Esophagus (tissue), 2 donors: ENCODE measurements at regions not wholly inside any gene's neighbourhood (a gene's known extent, or its start where the extent isn't known, plus 50 kb on each side); places are given as distances from the start of the nearest gene placed in this dataset.
"Not testable (repeated sequence)": the region's sequence is repeated elsewhere in the genome, so short reads cannot be mapped to it uniquely, and the experiment has no call there.

Experiments used
- H3K27ac ChIP-seq, 2 donors: one replicate each; pipeline ENCODE4 v1.5.1; 2013; ENCODE audit warnings: low read depth in 2 of 2, mild to moderate bottlenecking in 2 of 2, inconsistent platforms in 1 of 2, low read length in 1 of 2, moderate library complexity in 1 of 2
- H3K27me3 ChIP-seq, 2 donors: one replicate each; pipeline ENCODE4 v1.6.1; 2013; ENCODE audit warnings: low read length in 2 of 2, control low read depth in 1 of 2, mild to moderate bottlenecking in 1 of 2; ENCODE audit not compliant: insufficient read depth in 2 of 2, control insufficient read depth in 1 of 2
- H3K36me3 ChIP-seq, 2 donors: one replicate each; pipeline ENCODE4 v1.6.1; 2013; ENCODE audit warnings: low read length in 1 of 2; ENCODE audit not compliant: control insufficient read depth in 2 of 2, insufficient read depth in 2 of 2
- H3K4me1 ChIP-seq, 2 donors: one replicate each; pipeline ENCODE4 v1.6.1; 2013; ENCODE audit warnings: low read length in 1 of 2; ENCODE audit not compliant: control insufficient read depth in 2 of 2, insufficient read depth in 2 of 2
- H3K4me3 ChIP-seq, 2 donors: one replicate each; pipeline ENCODE4 v1.5.1; 2013; ENCODE audit warnings: low read length in 2 of 2, mild to moderate bottlenecking in 2 of 2, low read depth in 1 of 2, moderate library complexity in 1 of 2
- H3K9me3 ChIP-seq, 2 donors: one replicate each; pipeline ENCODE4 v1.6.1; 2013; ENCODE audit warnings: mild to moderate bottlenecking in 2 of 2, low read depth in 1 of 2, low read length in 1 of 2, moderate library complexity in 1 of 2; ENCODE audit not compliant: control insufficient read depth in 2 of 2, insufficient read depth in 1 of 2
- WGBS, 2 donors: extraction: QIAGEN DNeasy Blood & Tissue Kit; methylation state at CpG; one replicate each; pipeline ENCODE4 v1.1.7; 2013; 5-methylcytosine and 5-hydroxymethylcytosine counted together
- donor health status: healthy with polysubstance abuse.
- donor health status: Bipolar disorder and iron deficiency.

- Histone ChIP-seq H3K36me3 (no peaks in the 10 kb centered on the region), H3K4me3 (no peak overlapping the region), H3K9me3 (peaks cover 0 to 2% of the 10 kb centered on the region in 2 donors), H3K27ac (no peak overlapping the region), H3K4me1 (peaks cover 6 to 14% of the 10 kb centered on the region in 2 donors), H3K27me3 (no peaks in the 10 kb centered on the region)
- WGBS, 2 donors = 66 to 72% methylated on average over 17 of the region's 17 CpGs
Observed at GRCh38 chr6:167746390-167746907, 80.3 kb upstream of the AFDN start.

DNA sequence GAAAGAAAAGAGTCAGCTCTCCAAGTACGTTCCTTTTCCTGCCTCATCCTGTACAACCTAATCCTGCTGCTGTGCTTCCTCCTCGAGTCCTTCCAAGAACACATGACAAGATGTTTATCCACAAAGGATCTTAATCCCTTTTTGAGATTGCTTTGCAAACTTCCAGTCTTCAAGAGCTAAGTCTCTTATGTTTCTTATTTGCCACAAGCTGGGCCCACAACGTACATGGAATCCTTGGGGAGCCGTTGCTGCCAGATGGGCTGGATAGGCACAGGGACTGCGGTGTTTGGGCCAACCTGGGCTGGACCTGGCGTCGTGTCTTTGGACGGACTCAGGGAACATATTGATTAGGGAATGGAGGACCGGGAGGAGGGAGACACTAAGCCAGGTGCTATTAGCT, 79.7 kb upstream of the AFDN start:
- H3K4me1 ChIP-seq = peaks cover 7 to 17% of the 10 kb centered on the region in 2 donors
- 32 to 48% methylated on average over 9 of the region's 9 CpGs for WGBS, 2 donors
- H3K27me3 ChIP-seq = no peaks in the 10 kb centered on the region
- H3K4me3 ChIP-seq = no peak overlapping the region
- peaks cover 0 to 2% of the 10 kb centered on the region in 2 donors for H3K9me3 ChIP-seq
- H3K27ac ChIP-seq = no peak overlapping the region
- H3K36me3 ChIP-seq = no peaks in the 10 kb centered on the region

GRCh38 chr6:167747645-167748044, 79.1 kb upstream of the AFDN start:
- Histone ChIP-seq H3K4me3 (no peak overlapping the region), H3K36me3 (no peaks in the 10 kb centered on the region), H3K27me3 (no peaks in the 10 kb centered on the region), H3K9me3 (peaks cover 0 to 2% of the 10 kb centered on the region in 2 donors), H3K27ac (peak overlapping the region in 1 of 2 donors; percentile 26), H3K4me1 (peaks cover 7 to 17% of the 10 kb centered on the region in 2 donors)
- 83 to 85% methylated on average over 4 to 5 of the region's 5 CpGs for WGBS, 2 donors

GRCh38 chr6:167748046-167748445, 78.7 kb upstream of the AFDN start:
- H3K36me3 ChIP-seq = no peaks in the 10 kb centered on the region
- H3K4me3 ChIP-seq = no peak overlapping the region
- H3K4me1 ChIP-seq = peaks cover 7 to 17% of the 10 kb centered on the region in 2 donors
- H3K27ac ChIP-seq = peak overlapping the region in 1 of 2 donors; percentile 26
- peaks cover 0 to 2% of the 10 kb centered on the region in 2 donors for H3K9me3 ChIP-seq
- 66 to 72% methylated on average over 11 of the region's 11 CpGs for WGBS, 2 donors
- H3K27me3 ChIP-seq = no peaks in the 10 kb centered on the region

DNA sequence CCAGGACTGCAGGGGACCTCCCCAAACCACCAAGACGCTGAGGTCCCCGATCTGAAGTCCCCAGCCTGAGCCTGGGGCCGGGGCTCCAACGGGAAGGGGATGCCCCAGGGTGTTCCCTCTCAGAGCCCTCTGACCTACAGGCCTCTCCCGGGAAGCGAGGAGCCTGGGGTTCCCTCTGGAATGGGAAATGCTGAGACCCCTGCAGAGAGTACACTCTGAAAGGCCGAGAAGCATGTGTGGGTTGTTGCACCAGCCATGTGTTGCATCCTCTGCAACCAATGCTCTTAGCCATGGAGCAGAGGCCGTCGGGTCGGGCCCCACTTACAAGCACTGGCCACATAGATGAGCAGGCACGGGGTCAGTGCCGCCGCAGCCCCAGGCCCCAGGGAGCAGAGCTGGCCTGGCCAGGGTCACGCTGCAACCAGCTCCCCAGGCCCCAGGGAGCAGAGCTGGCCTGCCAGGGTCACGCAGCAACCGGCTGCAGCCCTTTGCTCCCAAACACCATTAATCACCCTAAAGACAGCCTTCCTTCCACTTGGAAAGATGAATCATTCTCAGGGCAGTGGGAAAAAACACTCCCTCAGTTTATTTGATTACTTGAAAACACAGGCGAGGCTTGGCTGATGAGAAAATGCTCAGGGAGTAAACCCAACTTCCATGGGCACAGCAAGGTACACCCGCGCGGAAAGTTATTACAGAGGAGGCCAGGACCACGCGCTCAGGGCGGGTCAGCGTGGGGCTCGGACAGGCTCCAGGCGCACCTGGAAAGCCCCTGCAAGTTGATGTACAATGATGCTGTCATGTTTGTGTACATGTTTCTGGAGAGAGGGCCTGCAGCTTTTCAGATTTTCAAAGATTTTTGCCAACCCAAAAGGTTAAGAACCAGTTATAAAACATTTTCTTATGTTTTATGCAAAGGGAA, 78.0 kb upstream of the AFDN start:
- Histone ChIP-seq H3K36me3 (no peaks in the 10 kb centered on the region), H3K4me3 (no peak overlapping the region), H3K4me1 (peaks cover 7 to 17% of the 10 kb centered on the region in 2 donors), H3K27ac (peak overlapping the region in 1 of 2 donors; percentile 47), H3K9me3 (peaks cover 0 to 2% of the 10 kb centered on the region in 2 donors), H3K27me3 (no peaks in the 10 kb centered on the region)
- WGBS, 2 donors = 76 to 79% methylated on average over 26 of the region's 26 CpGs

GRCh38 chr6:167750956-167751358, 75.8 kb upstream of the AFDN start:
- H3K36me3 ChIP-seq = no peaks in the 10 kb centered on the region
- H3K4me1 ChIP-seq = peaks cover 7 to 17% of the 10 kb centered on the region in 2 donors
- peak overlapping the region; percentile 38 to 42 for H3K4me3 ChIP-seq
- H3K9me3 ChIP-seq = no peaks in the 10 kb centered on the region
- peak overlapping the region; percentile 71 to 92 for H3K27ac ChIP-seq
- WGBS, 2 donors = 41 to 43% methylated on average over 4 of the region's 4 CpGs
- no peaks in the 10 kb centered on the region for H3K27me3 ChIP-seq

DNA sequence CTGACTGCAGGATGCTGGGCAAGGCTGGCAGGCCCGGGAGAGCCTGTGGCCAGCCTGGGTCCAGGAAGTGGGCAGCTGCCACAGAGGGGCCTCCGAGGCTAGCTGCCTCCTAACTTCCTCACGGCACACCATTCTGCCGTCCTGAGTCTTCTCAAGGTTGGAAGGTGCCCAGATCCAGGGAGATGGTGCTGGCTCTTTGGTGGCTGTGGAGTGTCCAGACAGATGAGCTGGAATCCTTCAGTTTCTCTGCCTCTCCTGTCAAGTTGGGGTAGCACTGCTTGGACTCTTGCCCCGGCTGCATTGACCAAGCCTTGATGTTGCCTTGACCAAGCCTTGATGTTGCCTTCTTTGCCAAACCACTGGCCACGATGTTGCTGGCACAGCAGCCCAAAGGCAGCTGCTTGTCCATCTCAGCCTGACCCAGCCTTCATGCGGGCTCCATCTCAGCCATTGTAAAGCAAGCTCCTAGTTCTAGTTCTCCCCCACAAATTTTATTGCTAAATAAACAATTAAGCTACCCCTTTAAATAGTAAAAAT, 75.1 kb upstream of the AFDN start:
- peak overlapping the region; percentile 71 to 92 for H3K27ac ChIP-seq
- peaks cover 7 to 17% of the 10 kb centered on the region in 2 donors for H3K4me1 ChIP-seq
- H3K4me3 ChIP-seq = peak overlapping the region; percentile 38 to 42
- H3K9me3 ChIP-seq = no peaks in the 10 kb centered on the region
- H3K36me3 ChIP-seq = no peaks in the 10 kb centered on the region
- 68 to 69% methylated on average over 7 of the region's 7 CpGs for WGBS, 2 donors
- H3K27me3 ChIP-seq = no peaks in the 10 kb centered on the region

GRCh38 chr6:167753281-167753680, 73.4 kb upstream of the AFDN start:
- H3K27me3 ChIP-seq, H3K9me3 ChIP-seq, H3K27ac ChIP-seq, H3K36me3 ChIP-seq, H3K4me3 ChIP-seq: not testable (repeated sequence)
- H3K4me1 ChIP-seq = peaks cover 4 to 12% of the 10 kb centered on the region in 2 donors
- WGBS, 2 donors = 62 to 74% methylated on average over 2 of the region's 2 CpGs

- H3K27ac ChIP-seq = no peak overlapping the region
- H3K36me3 ChIP-seq = no peaks in the 10 kb centered on the region
- no peak overlapping the region for H3K4me3 ChIP-seq
- WGBS, 2 donors = 88 to 90% methylated on average over 10 of the region's 10 CpGs
- H3K27me3 ChIP-seq = no peaks in the 10 kb centered on the region
- no peaks in the 10 kb centered on the region for H3K9me3 ChIP-seq
- peaks cover 2 to 8% of the 10 kb centered on the region in 2 donors for H3K4me1 ChIP-seq
Observed at GRCh38 chr6:167754691-167755090, 72.0 kb upstream of the AFDN start.
